WTC11 (cell line): ENCODE measurements at regions not wholly inside any gene's neighbourhood (a gene's known extent, or its start where the extent isn't known, plus 50 kb on each side); places are given as distances from the start of the nearest gene placed in this dataset.

Experiments used
- ATF1 ChIP-seq: sonication (generic); formaldehyde crosslinking; IDR thresholded peaks from 2 replicates; pipeline ENCODE4 v1.8.1; 2023; ENCODE audit warnings: mild to moderate bottlenecking, moderate library complexity, missing genetic modification reagents
- ATF2 ChIP-seq: sonication (generic); formaldehyde crosslinking; IDR thresholded peaks from 2 replicates; pipeline ENCODE4 v1.8.1; 2022; ENCODE audit warnings: low read depth, missing genetic modification reagents, borderline replicate concordance
- CTCF ChIP-seq: fragments of 200-600 bp; IDR thresholded peaks from 2 replicates; pipeline ENCODE4 v1.8.0; 2022; ENCODE audit warnings: antibody characterized with exemption
- FOXP1 ChIP-seq: sonication (generic); formaldehyde crosslinking; IDR thresholded peaks from 2 replicates; pipeline ENCODE4 v1.8.0; 2022; ENCODE audit warnings: missing genetic modification reagents, mild to moderate bottlenecking, moderate library complexity, borderline replicate concordance
- JUN ChIP-seq: sonication (generic); formaldehyde crosslinking; IDR thresholded peaks from 2 replicates; pipeline ENCODE4 v1.8.0; 2023; ENCODE audit warnings: mild to moderate bottlenecking, missing genetic modification reagents
- KAT7 ChIP-seq: sonication (generic); formaldehyde crosslinking; IDR thresholded peaks from 2 replicates; pipeline ENCODE4 v1.8.1; 2023; ENCODE audit warnings: missing genetic modification reagents, mild to moderate bottlenecking, borderline replicate concordance
- SMAD4 ChIP-seq: sonication (generic); formaldehyde crosslinking; IDR thresholded peaks from 2 replicates; pipeline ENCODE4 v1.8.0; 2022; ENCODE audit warnings: mild to moderate bottlenecking, missing genetic modification reagents
- TEAD1 ChIP-seq: sonication (generic); formaldehyde crosslinking; IDR thresholded peaks from 2 replicates; pipeline ENCODE4 v1.8.0; 2022; ENCODE audit warnings: mild to moderate bottlenecking, missing genetic modification reagents
- TEAD4 ChIP-seq: sonication (generic); formaldehyde crosslinking; IDR thresholded peaks from 2 replicates; pipeline ENCODE4 v1.8.0; 2022; ENCODE audit warnings: mild to moderate bottlenecking, missing genetic modification reagents
- USF2 ChIP-seq: sonication (generic); formaldehyde crosslinking; IDR thresholded peaks from 2 replicates; pipeline ENCODE4 v1.8.1; 2023; ENCODE audit warnings: mild to moderate bottlenecking, missing genetic modification reagents, moderate library complexity
- ZNF263 ChIP-seq: sonication (generic); formaldehyde crosslinking; IDR thresholded peaks from 2 replicates; pipeline ENCODE4 v1.8.1; 2022; ENCODE audit warnings: low read depth, mild to moderate bottlenecking, moderate library complexity, missing genetic modification reagents
- ZNF425 ChIP-seq: fragments of 250-450 bp; sonication (Bioruptor Pico); conservative IDR thresholded peaks from 2 replicates; pipeline ENCODE4 v1.9.0; 2021; ENCODE audit warnings: mild to moderate bottlenecking

- no peak for TF ChIP-seq CTCF
- no peak for TF ChIP-seq KAT7 (CRISPR knock-in tag)
- no peak for TF ChIP-seq TEAD1 (CRISPR knock-in tag)
- TF ChIP-seq SMAD4 (CRISPR knock-in tag): no peak
- no peak for TF ChIP-seq TEAD4 (CRISPR knock-in tag)
- no peak for TF ChIP-seq USF2 (CRISPR knock-in tag)
- no peak for TF ChIP-seq JUN (CRISPR knock-in tag)
- TF ChIP-seq ATF2 (CRISPR knock-in tag): no peak
- no peak for TF ChIP-seq ZNF263 (CRISPR knock-in tag)
- no peak for TF ChIP-seq ZNF425 (CRISPR knock-in tag)
- no peak for TF ChIP-seq ATF1
- TF ChIP-seq FOXP1 (CRISPR knock-in tag): no peak
These were observed 363.0 kb downstream of the DDX10 start for GRCh38 chr11:109027851-109028250.
